ENCODE measurements at regions not wholly inside any gene's neighbourhood (a gene's known extent, or its start where the extent isn't known, plus 50 kb on each side); places are given as distances from the start of the nearest gene placed in this dataset.
"Not testable (repeated sequence)": the region's sequence is repeated elsewhere in the genome, so short reads cannot be mapped to it uniquely, and the experiment has no call there.

DNA sequence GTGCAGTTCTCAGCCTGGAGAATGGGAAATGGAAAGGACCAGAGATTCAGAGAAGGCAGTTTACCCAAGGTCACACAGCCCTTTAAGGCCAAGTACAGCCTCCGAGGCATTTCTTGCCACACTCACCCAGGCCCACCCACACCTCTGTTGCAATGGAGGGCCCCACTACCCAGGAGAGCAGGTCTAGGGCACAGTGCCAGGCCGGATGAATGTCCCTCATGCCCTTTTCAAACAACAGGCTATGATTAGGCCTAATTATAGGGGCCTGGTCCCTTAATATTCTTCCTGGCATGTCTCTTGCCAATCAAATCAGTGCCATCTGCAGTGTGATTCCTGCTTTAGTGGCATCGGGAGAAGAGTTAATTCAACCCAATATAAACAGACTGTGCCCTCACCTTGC, 195.3 kb downstream of the KLRB1 start:
- DNase-seq (ENCODE audit: low read depth, low spot score), result not testable (repeated sequence)

DNA sequence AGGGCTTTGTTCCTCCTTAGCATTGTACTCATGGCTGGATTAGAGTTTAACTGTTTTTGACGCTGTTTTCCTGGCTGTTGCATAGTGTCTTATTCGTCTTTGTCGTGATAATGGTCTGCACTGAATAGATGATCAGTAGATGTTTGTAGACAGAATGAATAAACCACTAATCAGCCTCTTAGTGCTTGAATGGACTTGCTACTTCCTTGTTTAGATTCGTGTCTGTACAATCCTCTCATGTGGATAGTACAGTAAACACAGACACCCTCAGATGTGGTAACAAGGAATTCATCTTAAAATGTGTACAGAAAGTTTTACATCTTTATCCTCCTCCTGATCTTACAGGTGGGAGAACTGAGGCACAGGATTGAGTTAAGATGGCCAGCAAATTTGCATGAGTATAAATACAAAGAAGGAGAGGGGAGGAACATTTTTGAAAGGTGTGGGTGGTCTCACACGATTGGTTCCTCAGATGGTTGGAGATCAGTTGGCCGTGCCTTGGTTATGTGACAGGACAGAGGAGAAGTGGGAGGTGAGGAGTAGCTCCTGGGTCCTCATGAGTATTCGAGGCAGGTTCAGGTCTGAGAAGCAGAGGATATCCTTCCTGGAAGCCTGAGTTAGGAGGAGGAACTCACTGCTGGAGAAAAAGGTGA, 196.0 kb downstream of the KLRB1 start:
- DNase-seq (ENCODE audit: low read depth, low spot score), result not testable (repeated sequence)

DNA sequence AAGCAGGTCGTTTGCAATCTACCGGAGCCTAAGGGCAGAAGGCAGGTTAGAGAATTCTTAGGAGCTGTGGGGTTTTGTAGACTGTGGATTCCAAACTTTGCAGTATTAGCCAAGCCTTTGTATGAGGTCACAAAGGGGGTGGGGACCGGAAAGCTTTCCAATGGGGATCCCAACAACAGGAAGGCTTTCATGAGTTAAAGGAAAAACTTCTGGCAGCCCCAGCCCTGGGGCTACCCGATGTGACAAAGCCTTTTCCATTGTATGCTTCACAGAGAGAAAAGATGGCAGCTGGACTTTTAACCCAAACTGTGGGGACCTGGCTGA, 199.2 kb upstream of the PZP start:
- DNase-seq (ENCODE audit: low read depth, low spot score), result not testable (repeated sequence)

DNA sequence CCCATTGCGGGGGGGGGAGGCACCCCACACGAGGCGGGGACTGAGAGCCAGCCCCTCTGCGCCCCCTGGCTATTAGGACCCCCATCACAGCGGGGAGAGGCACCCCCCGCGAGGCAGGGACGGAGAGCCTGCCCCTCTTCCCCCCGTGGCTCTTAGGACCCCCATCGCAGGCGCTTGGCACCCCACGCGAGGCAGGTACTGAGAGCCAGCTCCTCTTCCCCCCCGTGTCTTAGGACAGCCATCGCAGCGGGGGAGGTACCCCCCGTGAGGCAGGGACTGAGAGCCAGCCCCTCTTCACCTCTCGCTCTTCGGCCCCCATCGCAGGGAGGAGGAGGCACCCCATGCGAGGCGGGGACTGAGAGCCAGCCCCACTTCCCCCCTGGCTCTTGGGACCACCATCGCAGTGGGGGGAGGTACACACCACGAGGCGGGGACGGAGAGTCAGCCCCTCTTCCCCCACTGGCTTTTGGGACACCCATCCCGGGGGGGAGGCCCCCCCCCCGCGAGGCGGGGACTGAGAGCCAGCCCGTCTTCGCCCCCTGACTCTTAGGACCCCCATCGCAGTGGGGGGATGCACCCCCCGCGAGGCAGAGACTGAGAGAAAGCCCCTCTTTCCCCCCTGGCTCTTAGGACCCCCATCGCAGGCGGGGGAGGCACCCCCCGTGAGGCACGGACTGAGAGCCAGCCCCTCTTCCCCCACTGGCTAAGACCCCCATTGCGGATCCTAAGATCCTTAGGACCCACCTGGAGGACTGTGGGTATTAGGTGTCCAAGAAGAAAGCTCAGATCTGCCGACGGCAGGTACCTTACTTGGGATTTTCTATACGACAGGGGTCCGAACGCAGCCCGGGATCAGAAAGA, 198.6 kb upstream of the PZP start:
- no peak for DNase-seq (ENCODE audit: low read depth, low spot score)

DNA sequence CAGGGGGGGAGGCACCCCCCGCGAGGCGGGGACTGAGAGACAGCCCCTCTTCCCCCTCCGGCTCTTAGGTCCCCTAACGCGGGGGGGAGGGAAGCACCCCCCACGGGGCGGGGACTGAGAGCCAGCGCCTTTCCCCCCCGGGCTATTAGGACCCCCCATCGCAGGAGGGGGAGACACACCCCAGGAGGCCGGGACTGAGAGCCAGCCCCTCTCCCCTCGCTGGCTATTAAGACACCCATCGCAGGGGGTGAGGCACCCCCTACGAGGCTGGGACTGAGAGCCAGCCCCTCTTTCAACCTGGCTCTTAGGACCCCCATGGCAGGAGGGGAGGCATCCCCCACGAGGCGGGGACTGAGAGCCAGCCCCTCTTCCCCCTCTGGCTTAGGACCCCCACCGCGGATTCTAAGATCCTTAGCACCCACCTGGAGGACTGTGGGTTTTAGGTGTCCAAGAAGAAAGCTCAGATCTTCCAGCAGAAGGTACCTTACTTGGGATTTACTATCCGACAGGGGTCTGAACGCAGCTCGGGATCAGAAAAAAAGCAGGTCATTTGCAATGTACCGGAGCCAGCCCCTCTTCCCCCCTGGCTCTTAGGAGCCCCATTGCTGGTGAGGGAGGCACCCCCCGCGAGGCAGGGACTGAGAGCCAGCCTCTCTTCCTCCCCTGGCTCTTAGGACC, 197.8 kb upstream of the PZP start:
- no peak for DNase-seq (ENCODE audit: low read depth, low spot score)

DNA sequence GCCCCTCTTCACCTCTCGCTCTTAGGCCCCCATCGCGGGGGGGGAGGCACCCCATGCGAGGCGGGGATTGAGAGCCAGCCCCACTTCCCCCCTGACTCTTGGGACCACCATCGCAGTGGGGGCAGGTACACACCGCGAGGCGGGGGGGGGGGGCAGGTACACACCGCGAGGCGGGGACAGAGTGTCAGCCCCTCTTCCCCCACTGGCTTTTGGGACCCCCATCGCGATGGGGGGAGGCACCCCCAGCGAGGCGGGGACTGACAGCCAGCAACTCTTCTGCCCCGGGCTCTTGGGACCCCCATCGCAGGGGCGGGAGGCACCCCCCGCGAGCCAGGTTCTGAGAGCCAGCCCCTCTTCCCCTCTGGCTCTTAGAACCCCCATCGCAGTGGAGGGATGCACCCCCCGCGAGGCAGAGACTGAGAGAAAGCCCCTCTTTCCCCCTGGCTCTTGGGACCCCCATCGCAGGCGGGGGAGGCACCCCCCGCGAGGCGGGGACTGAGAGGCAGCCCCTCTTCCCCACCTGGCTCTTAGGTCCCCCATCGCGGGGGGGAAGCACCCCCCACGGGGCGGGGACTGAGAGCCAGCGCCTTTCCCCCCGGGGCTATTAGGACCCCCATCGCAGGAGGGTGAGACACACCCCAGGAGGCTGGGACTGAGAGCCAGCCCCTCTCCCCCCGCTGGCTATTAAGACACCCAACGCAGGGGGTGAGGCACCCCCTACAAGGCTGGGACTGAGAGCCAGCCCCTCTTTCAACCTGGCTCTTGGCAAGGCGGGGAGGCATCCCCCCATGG, 196.5 kb upstream of the PZP start:
- DNase-seq (ENCODE audit: low read depth, low spot score), result no peak

DNA sequence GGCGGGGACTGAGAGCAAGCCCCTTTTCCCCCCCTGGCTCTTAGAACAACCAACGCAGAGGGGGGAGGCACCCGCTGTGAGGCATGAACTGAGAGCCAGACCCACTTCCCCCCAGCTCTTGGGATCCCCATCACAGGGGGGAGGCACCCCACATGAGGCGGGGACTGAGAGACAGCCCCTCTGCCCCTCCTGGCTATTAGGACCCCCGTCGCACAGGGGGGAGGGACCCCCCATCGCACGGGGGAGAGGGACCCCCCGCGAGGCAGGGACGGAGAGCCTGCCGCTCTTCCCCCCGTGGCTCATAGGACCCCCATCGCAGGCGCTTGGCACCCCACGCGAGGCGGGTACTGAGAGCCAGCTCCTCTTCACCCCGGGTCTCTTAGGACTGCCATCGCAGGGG, 195.8 kb upstream of the PZP start:
- no peak for DNase-seq (ENCODE audit: low read depth, low spot score)

DNA sequence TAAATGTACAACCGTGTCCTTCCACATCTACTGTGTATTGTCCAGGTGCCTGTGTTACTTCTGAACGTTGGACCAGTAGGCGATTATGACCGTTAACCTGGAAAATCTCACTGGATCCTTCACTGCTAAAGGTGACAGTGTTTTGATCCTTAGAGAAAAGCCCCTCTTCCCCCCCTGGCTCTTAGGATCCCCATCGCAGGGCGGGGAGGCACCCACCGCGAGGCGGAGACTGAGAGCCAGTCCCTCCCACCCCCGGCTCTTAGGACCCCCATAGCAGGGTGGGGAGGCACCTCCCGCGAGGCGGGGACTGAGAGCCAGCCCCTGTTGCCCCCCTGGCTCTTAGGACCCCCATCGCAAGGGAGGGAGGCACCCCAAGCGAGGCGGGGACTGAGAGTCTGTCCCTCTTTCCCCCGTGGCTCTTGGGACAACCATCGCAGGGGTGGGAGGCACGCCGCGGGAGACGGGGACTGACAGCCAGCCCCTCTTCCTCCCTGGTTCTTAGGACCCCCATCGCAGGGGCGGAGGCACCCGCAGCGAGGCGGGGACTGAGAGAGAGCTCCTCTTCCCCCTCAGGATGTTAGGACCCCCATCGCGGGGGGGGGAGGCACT, 194.3 kb upstream of the PZP start:
- not testable (repeated sequence) for DNase-seq (ENCODE audit: low read depth, low spot score)

DNA sequence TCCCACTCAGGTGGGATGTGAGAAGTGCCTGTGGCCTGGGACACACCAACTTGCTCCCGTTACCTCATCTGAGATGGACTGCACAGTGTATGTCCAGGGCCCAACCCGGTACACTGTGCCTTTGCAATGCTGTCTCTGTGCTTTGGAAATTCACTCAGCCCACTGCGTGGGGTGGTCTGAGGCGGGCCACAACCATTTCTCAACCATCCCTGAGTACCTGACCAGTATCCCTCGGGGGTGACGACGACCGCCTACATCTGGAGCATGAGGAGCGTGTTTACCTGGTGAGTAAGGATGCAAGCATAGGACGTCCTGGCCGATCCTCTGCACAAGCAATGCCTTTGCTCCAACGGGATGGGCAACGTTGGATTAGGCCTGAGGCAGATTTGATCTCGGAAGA, 188.2 kb upstream of the PZP start:
- DNase-seq (ENCODE audit: low read depth, low spot score), result not testable (repeated sequence)

DNA sequence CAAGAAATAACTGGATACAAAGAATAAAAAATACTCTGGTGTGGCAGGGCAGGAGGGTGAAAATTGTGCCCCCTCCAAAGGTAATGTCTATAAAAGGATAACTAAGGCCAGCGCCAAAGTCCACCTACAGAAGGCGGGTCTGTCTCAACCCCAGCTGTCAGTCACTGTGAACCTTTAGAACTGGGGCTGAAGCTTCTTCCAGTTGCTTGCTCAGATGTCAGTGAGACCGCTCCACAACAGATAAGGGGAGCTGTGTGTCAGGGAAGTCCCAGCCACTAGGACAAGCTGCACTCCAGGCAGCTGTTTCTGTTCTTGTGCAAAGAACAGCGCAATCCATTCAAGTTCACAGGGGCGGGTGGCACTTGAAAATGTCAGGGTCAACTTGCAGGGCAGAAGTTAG, 187.0 kb upstream of the PZP start:
- not testable (repeated sequence) for DNase-seq (ENCODE audit: low read depth, low spot score)

DNA sequence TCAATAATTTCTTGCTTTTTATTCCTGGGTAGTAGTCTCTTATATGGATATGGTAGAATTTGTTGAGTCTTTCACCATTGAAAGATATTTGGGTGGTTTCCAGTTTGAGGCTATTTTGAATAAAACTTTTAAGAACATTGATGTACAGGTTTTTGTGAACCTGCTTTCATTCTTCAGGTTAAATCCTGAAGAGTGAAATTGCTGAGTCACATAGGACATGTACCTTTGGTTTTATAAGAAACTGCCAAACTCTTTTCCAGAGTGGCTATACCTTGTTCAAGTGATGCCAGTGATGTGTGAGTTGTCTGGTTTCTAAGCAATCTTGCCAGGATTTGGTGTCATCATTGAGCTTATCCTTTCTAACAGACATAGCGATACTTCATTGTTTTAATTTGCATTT, 184.6 kb upstream of the PZP start:
- DNase-seq (ENCODE audit: low read depth, low spot score), result no peak

DNA sequence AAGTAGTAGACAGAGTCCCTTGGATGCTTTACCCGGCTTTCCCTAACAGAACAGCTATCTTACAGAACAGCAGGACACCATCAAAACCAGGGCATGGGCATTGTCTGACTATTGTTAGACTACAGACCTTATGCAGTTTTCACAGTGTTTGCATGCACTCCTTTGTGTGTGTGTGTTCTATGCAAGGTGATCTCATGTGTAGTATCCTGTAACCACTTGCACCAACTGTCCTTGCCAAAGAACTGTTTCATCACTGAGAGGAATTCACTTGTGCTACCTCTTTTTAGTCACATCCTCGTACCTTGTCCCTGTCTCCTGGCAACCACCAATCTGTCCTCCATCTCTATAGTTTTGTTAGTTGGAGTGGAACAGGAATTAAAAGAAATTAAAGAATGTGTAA, 183.6 kb upstream of the PZP start:
- DNase-seq (ENCODE audit: low read depth, low spot score), result no peak

DNA sequence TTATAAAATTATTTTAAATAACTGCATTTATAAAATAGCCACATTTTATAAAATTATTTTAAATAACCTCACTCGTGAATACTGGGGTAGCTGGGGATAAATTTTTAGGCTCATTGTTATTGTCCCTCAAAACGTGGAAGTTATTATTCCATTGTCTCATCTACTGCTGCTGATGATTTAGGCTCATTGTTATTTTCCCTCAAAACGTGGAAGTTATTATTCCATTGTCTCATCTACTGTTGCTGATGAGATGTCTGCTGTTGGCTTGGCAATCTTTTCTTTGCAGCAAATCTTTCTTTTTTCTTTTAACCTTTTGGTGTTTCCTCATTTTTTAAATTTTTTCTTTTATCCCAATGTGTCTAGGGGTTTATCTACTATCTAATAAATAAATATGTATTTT, 182.6 kb upstream of the PZP start:
- DNase-seq (ENCODE audit: low read depth, low spot score), result no peak

DNA sequence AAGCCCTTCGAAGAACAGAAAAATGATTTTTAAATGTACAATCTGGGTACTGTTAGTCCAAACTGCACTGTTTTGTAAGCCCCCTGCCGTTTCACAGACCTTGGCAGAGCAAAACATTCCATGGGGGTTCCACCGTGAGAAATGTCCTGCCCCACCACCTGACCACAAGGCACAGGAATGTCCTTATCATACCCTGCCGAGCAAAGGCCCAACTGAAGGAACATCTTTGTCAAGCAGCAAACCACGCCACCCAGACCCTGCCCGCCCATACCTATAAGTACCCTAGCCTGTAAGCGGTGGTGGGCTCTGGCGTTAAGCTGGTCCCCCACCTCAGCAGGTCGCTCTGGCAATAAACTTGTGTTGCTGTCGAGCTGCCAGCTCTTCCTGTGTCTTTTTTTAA, 181.6 kb upstream of the PZP start:
- DNase-seq (ENCODE audit: low read depth, low spot score), result no peak

DNA sequence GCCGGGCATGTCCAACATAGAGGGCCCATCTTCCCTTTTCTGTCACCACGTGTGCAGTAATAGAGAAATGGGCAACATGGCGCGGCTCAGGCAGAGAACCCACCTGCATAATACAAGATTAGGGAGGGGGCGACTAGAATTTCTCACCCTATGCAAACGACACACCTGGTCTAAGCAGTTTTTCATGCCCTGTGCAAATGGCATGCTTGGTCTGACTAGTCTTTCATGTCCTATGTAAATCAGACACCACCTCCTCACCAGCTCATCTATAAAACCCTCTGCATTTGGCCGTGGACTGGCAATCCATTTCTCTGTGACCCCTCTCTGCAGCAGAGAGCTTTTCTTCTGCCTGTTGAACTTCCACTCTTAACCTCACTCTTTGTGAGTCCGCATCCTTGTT, 180.2 kb upstream of the PZP start:
- DNase-seq (ENCODE audit: low read depth, low spot score), result no peak

DNA sequence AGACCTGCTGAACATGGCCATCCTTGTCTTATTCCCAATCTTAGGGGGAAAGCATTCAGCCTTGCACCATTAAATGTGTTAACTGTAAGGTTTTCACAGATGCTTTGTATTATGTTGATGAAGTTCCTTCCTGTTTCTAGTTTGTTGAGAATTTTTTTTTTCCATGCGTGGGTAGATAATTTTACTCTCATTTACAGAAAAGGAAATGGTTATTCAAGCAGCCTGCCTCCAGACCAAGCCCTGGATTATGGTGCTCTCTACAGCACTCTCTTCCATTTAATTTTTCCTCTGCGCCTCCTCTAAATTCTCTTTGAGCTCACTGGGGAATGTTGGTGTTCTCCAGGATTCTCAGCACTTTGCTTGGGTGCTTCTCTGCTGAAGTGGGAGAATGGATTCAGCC, 179.3 kb upstream of the PZP start:
- no peak for DNase-seq (ENCODE audit: low read depth, low spot score)

DNA sequence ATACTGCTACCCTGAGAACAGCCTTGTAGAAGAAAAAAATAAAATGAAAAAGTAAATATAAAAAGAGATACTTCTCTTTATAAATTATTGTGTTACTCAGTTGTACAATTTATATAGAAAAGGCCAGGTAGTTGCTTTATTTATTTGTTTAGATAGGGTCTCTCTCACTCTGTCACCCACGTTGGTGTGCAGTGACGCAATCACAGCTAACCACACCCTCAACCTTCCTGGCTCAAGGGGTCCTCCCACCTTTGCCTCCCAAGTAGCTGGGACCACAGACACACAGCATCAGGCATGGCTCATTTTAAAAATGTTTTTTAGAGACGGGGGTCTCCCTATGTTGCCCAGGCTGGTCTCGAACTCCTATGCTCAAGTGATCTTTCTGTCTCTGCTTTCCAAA, 175.4 kb upstream of the PZP start:
- DNase-seq (ENCODE audit: low read depth, low spot score), result no peak

DNA sequence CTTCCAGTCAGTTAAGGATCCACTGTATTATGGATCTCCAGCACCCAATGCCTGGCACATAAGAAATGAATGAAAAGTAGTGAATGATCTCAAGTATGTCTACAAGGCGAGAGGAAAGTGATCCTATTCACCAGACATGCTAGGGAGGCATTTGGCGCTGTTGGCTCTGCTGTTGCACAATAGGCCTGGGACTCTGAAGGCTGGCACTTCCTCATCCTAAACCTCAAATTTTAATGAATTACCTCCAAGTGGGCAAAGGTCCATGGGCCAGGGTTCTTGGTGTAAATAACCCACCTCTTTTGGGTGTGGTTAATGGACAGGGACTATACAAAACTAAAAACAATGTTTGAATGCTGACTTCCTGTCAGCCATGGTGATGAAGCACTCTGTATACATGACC, 173.4 kb upstream of the PZP start:
- DNase-seq (ENCODE audit: low read depth, low spot score), result no peak

DNA sequence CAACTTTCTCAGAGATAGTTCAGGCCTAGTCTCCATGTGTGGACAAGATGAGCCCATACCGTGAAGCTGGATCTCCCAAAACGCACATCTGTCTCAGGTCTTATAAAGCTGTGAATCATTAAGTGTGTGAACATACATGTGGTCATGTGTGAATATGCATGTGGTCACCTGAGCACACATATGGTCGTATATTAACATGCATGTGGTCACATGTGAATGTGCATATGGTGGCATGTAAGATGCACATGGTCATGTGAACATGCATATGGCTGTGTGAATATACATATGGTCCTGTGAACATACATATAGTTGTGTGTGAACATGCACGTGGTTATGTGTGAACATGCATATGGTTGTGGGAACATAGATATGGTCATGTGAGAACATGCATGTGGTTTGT, 172.5 kb upstream of the PZP start:
- DNase-seq (ENCODE audit: low read depth, low spot score), result no peak

DNA sequence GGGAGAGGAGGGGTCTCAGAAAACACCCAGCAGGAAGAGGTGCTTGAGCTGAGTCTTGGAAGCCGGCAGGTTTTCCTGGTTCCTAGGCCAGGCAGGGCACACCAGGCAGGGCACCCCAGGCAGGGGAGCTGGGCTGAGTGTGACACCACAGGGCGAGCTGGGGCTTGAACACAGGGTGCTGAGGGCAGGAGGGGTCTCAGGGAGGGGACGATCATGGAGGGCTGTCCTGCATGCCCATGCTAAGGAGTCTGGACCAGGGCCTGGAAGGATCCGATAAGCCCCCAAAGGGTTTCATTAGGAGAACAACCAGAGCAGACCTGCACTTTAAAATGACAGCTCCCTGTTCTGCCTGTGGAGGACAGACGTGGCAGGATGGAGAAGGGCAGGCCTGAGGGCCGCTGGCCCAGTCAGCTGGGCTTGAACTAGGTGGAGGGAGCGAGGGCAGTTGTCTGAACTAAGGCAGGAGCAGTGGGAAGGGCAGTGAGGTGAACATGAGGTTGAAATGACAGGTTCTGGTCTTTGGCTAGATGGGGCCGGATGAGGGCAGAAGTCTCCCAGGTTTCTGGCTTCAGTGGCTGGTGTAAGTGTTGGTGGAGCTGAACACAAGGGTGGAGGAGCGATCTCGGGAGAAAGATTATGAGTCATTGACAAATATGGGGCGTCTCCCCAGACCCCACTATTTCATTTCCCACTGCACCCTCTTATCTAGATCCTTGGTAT, 171.0 kb upstream of the PZP start:
- DNase-seq (ENCODE audit: low read depth, low spot score), result no peak

DNA sequence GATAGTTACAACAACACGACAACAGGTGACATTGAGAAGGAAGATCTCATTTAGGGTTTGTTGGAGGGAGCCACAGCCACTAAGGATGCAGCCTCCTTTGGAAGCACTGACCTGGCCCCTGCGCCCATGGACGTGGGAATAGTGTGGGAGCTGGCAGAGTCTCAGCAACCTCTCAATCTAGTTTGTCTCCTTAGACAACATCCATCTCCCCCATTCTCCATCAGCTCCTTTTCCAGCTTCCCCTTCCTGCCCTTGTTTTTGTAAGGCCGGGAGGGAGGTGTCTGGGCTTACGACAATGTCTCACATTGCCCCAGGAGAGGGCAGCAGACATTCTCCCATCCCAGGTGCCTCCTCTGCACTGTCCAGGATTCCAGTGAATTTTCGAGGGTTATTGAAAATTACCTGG, 170.2 kb upstream of the PZP start:
- DNase-seq (ENCODE audit: low read depth, low spot score), result no peak

Measured in activated CD4-positive, CD25-positive, alpha-beta regulatory T cell treated with anti-CD3 and anti-CD28 coated beads, Interleukin-2, amount 50 U/mL, for 16 hours (primary cell).